ENCODE measurements at regions not wholly inside any gene's neighbourhood (a gene's known extent, or its start where the extent isn't known, plus 50 kb on each side); places are given as distances from the start of the nearest gene placed in this dataset.
"Not testable (repeated sequence)": the region's sequence is repeated elsewhere in the genome, so short reads cannot be mapped to it uniquely, and the experiment has no call there.

DNA sequence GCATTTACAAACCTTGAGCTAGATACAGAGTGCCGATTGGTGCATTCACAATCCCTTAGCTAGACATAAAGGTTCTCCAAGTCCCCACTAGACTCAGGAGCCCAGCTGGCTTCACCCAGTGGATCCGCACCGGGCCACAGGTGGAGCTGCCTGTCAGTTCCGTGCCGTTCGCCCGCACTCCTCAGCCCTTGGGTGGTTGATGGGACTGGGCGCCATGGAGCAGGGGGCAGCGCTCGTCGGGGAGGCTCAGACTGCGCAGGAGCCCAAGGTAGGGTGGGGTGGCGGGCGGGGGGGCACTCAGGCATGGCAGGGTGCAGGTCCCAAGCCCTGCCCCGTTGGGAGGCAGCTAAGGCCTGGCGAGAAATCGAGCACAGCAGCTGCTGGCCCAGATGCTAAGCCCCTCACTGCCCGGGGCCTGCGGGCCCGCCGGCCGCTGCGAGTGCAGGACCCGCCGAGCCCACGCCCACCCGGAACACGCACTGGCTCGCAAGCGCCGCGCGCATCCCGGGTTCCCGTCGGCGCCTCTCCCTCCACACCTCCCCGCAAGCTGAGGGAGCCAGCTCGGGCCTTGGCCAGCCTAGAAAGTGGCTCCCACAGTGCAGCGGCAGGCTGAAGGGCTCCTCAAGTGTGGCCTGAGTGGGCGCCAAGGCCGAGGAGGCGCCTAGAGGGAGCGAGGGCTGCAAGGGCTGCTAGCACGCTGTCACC is 228.5 kb downstream of the SLITRK2 start:
- TF ChIP-seq, protein P1, sequence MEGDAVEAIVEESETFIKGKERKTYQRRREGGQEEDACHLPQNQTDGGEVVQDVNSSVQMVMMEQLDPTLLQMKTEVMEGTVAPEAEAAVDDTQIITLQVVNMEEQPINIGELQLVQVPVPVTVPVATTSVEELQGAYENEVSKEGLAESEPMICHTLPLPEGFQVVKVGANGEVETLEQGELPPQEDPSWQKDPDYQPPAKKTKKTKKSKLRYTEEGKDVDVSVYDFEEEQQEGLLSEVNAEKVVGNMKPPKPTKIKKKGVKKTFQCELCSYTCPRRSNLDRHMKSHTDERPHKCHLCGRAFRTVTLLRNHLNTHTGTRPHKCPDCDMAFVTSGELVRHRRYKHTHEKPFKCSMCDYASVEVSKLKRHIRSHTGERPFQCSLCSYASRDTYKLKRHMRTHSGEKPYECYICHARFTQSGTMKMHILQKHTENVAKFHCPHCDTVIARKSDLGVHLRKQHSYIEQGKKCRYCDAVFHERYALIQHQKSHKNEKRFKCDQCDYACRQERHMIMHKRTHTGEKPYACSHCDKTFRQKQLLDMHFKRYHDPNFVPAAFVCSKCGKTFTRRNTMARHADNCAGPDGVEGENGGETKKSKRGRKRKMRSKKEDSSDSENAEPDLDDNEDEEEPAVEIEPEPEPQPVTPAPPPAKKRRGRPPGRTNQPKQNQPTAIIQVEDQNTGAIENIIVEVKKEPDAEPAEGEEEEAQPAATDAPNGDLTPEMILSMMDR (IDR thresholded peaks at IDR 0.05 in 4 of 5, conservative IDR thresholded peaks at IDR 0.05 in 1 of 5), result not testable (repeated sequence)
- not testable (repeated sequence) for TF ChIP-seq POLR2A (IDR thresholded peaks at IDR 0.05)

Data from gastrocnemius medialis (tissue), 4 donors.